ENCODE measurements at regions not wholly inside any gene's neighbourhood (a gene's known extent, or its start where the extent isn't known, plus 50 kb on each side); places are given as distances from the start of the nearest gene placed in this dataset.

GRCh38 chr21:39029086-39029755 is 154.0 kb downstream of the PSMG1 start:
- no peak for DNase-seq (ENCODE audit: low read depth)

GRCh38 chr21:39025198-39025597 is 158.1 kb downstream of the PSMG1 start:
- no peak for DNase-seq (ENCODE audit: low read depth)

GRCh38 chr21:39024538-39024937 is 158.7 kb downstream of the PSMG1 start:
- DNase-seq (ENCODE audit: low read depth) = no peak

- peak; percentile 79 for DNase-seq (ENCODE audit: low read depth)
These were observed 160.2 kb downstream of the PSMG1 start for GRCh38 chr21:39022863-39023693.

- DNase-seq (ENCODE audit: low read depth) = no peak
These were observed 160.8 kb downstream of the PSMG1 start for GRCh38 chr21:39022466-39022862.

- no peak for DNase-seq (ENCODE audit: low read depth)
These were observed 161.2 kb downstream of the PSMG1 start for GRCh38 chr21:39022035-39022434.

- DNase-seq (ENCODE audit: low read depth) = no peak
These were observed 161.8 kb downstream of the PSMG1 start for GRCh38 chr21:39021478-39021832.

GRCh38 chr21:39020751-39021477 is 162.3 kb downstream of the PSMG1 start:
- peak; percentile 87 for DNase-seq (ENCODE audit: low read depth)

GRCh38 chr21:39018730-39019129 is 164.5 kb downstream of the PSMG1 start:
- no peak for DNase-seq (ENCODE audit: low read depth)

GRCh38 chr21:39016740-39017315 is 166.4 kb downstream of the PSMG1 start:
- no peak for DNase-seq (ENCODE audit: low read depth)

GRCh38 chr21:39014747-39015146 is 168.5 kb downstream of the PSMG1 start:
- peak; percentile 55 for DNase-seq (ENCODE audit: low read depth)

- DNase-seq (ENCODE audit: low read depth) = no peak
These were observed 170.7 kb downstream of the PSMG1 start for GRCh38 chr21:39012326-39013230.

GRCh38 chr21:39011911-39012310 is 171.3 kb downstream of the PSMG1 start:
- no peak for DNase-seq (ENCODE audit: low read depth)

- no peak for DNase-seq (ENCODE audit: low read depth)
These were observed 172.4 kb downstream of the PSMG1 start for GRCh38 chr21:39010629-39011404.

GRCh38 chr21:39009587-39010225 is 173.5 kb downstream of the PSMG1 start:
- no peak for DNase-seq (ENCODE audit: low read depth)

- DNase-seq (ENCODE audit: low read depth) = no peak
These were observed 175.3 kb downstream of the PSMG1 start for GRCh38 chr21:39007985-39008384.

GRCh38 chr21:39007532-39007931 is 175.7 kb downstream of the PSMG1 start:
- no peak for DNase-seq (ENCODE audit: low read depth)

GRCh38 chr21:39006571-39007311 is 176.5 kb downstream of the PSMG1 start:
- DNase-seq (ENCODE audit: low read depth) = peak; percentile 7

GRCh38 chr21:39005502-39005787 is 177.8 kb downstream of the PSMG1 start:
- DNase-seq (ENCODE audit: low read depth) = no peak
